IMR-90 (cell line): ENCODE measurements at regions not wholly inside any gene's neighbourhood (a gene's known extent, or its start where the extent isn't known, plus 50 kb on each side); places are given as distances from the start of the nearest gene placed in this dataset.

Experiments
- ATAC-seq: fragments of 200-7000 bp; cut with Tn5 transposase; 2 replicates; pipeline ENCODE4 v1.9.1; 2020; ENCODE audit warnings: low read depth, mild to moderate bottlenecking, moderate library complexity
- BruUV-seq: library from RNA; stranded (reverse); fragments of 400-500 nt; replicated peaks from 2 replicates; lab custom pipeline; 2021; lab: Mats Ljungman, UMichigan
- CTCF ChIA-PET: fragments of 300-600 bp; formaldehyde crosslinking; extraction: SDS; loops from one replicate; lab custom pipeline; 2021; ENCODE audit warnings: antibody characterized with exemption; lab: Yijun Ruan, JAX
- POLR2A ChIA-PET: fragments of 300-600 bp; sonication (Branson Sonifier 250); formaldehyde crosslinking; loops from one replicate; lab custom pipeline; 2022; ENCODE audit warnings: antibody characterized with exemption; ENCODE audit not compliant: unreplicated experiment; lab: Charles Lee
- DNase-seq: peaks from one replicate; pipeline ENCODE4 v3.0.0; 2013
- H2AFZ ChIP-seq: replicated peaks from 2 replicates; pipeline ENCODE3; 2013; ENCODE audit warnings: low read length, mild to moderate bottlenecking; ENCODE audit not compliant: poor library complexity
- H2AK5ac ChIP-seq: 2 replicates; pipeline ENCODE4 v1.6.1; 2013; ENCODE audit warnings: low read depth, low read length, inconsistent platforms
- H2AK9ac ChIP-seq: replicated peaks from 2 replicates; pipeline ENCODE3; 2013; ENCODE audit warnings: mild to moderate bottlenecking, low read depth, low read length, moderate library complexity; ENCODE audit not compliant: poor library complexity
- H2BK120ac ChIP-seq: 2 replicates; pipeline ENCODE4 v1.6.1; 2013; ENCODE audit warnings: low read depth, low read length, inconsistent platforms
- H2BK15ac ChIP-seq: 3 replicates; pipeline ENCODE4 v1.6.1; 2013; ENCODE audit warnings: low read depth, low read length, inconsistent platforms
- H2BK20ac ChIP-seq: 2 replicates; pipeline ENCODE4 v1.6.1; 2013; ENCODE audit warnings: low read depth, mild to moderate bottlenecking, inconsistent platforms, low read length, moderate library complexity
- H2BK5ac ChIP-seq: 2 replicates; pipeline ENCODE4 v1.6.1; 2013; ENCODE audit warnings: mild to moderate bottlenecking, low read depth, low read length, inconsistent platforms; ENCODE audit not compliant: poor library complexity, severe bottlenecking
- H3K14ac ChIP-seq: replicated peaks from 2 replicates; pipeline ENCODE4 v1.6.1; 2013; ENCODE audit warnings: low read depth, low read length, inconsistent platforms
- H3K18ac ChIP-seq: 2 replicates; pipeline ENCODE4 v1.6.1; 2013; ENCODE audit warnings: low read depth, low read length, control low read depth
- H3K23ac ChIP-seq: 2 replicates; pipeline ENCODE4 v1.6.1; 2013; ENCODE audit warnings: low read depth, low read length, inconsistent platforms
- H3K27ac ChIP-seq: 2 replicates; pipeline ENCODE4 v1.5.1; 2013; ENCODE audit warnings: mild to moderate bottlenecking, control low read depth, low read length; ENCODE audit not compliant: insufficient read depth
- H3K27me3 ChIP-seq: 2 replicates; pipeline ENCODE4 v1.6.1; 2013; ENCODE audit warnings: low read length; ENCODE audit not compliant: control insufficient read depth, insufficient read depth
- H3K36me3 ChIP-seq: 2 replicates; pipeline ENCODE4 v1.6.1; 2013; ENCODE audit warnings: low read length, mixed read lengths; ENCODE audit not compliant: control insufficient read depth, insufficient read depth
- H3K4ac ChIP-seq: 2 replicates; pipeline ENCODE4 v1.6.1; 2013; ENCODE audit warnings: low read depth, low read length, inconsistent platforms
- H3K4me1 ChIP-seq: 2 replicates; pipeline ENCODE4 v1.6.1; 2013; ENCODE audit warnings: low read length, mixed read lengths; ENCODE audit not compliant: control insufficient read depth, insufficient read depth
- H3K4me2 ChIP-seq: 2 replicates; pipeline ENCODE4 v1.6.1; 2013; ENCODE audit warnings: low read depth, mild to moderate bottlenecking, control low read depth, low read length, moderate library complexity
- H3K4me3 ChIP-seq: 2 replicates; pipeline ENCODE4 v1.5.1; 2013; ENCODE audit warnings: low read depth, mild to moderate bottlenecking, control low read depth, low read length, moderate library complexity; ENCODE audit not compliant: insufficient read depth
- H3K56ac ChIP-seq: 2 replicates; pipeline ENCODE4 v1.6.1; 2013; ENCODE audit warnings: low read length, inconsistent platforms; ENCODE audit not compliant: insufficient read depth; ENCODE audit errors: extremely low read depth
- H3K79me1 ChIP-seq, 2 experiments: 2 replicates each; pipeline ENCODE4 v1.6.1; 2013; ENCODE audit warnings: low read length in 2 of 2, inconsistent platforms in 1 of 2, low read depth in 1 of 2
- H3K9ac ChIP-seq: 2 replicates; pipeline ENCODE4 v1.6.1; 2013; ENCODE audit warnings: low read depth, low read length, control low read depth
- H3K9me1 ChIP-seq: 2 replicates; pipeline ENCODE4 v1.6.1; 2013; ENCODE audit warnings: low read length, inconsistent platforms; ENCODE audit not compliant: insufficient read depth
- H3K9me3 ChIP-seq: 2 replicates; pipeline ENCODE4 v1.6.1; 2013; ENCODE audit warnings: low read length; ENCODE audit not compliant: control insufficient read depth, insufficient read depth
- H4K20me1 ChIP-seq: 2 replicates; pipeline ENCODE4 v1.6.1; 2013; ENCODE audit warnings: low read length, inconsistent platforms; ENCODE audit not compliant: insufficient read depth
- H4K5ac ChIP-seq: 2 replicates; pipeline ENCODE4 v1.6.1; 2013; ENCODE audit warnings: mild to moderate bottlenecking, low read depth, low read length, control low read depth
- H4K8ac ChIP-seq, 2 experiments: 2 replicates each; pipeline ENCODE4 v1.6.1; 2013; ENCODE audit warnings: low read depth in 2 of 2, low read length in 2 of 2, control low read depth in 1 of 2, inconsistent platforms in 1 of 2
- H4K91ac ChIP-seq: 2 replicates; pipeline ENCODE4 v1.6.1; 2013; ENCODE audit warnings: low read depth, low read length, inconsistent platforms; ENCODE audit not compliant: insufficient read depth
- RAD21 ChIP-seq: IDR thresholded peaks from 2 replicates; pipeline ENCODE4 v1.6.1; 2012; ENCODE audit warnings: low read length, improper control_type of control experiment
- WGBS, 2 experiments: methylation state at CpG; one replicate each; pipeline versions ENCODE4 v1.1.5 to v1.1.7; 2013; ENCODE audit warnings: missing lambda C conversion rate in 2 of 2; ENCODE audit not compliant: insufficient read length in 1 of 2; ENCODE audit errors: extremely low coverage in 2 of 2; 5-methylcytosine and 5-hydroxymethylcytosine counted together
- dilution Hi-C: fragments of 300-500 bp; cut with HindIII; formaldehyde crosslinking; loops from one replicate; pipeline ENCODE4 v1.14.3; 2018; ENCODE audit warnings: low sequenced_read_pairs; ENCODE audit not compliant: unreplicated experiment
- in situ Hi-C: fragments of 300-500 bp; cut with MboI; formaldehyde crosslinking; loops from 3 replicates; pipeline ENCODE4 v1.14.3; 2019; ENCODE audit warnings: low sequenced_read_pairs, inconsistent platforms, mixed read lengths
- intact Hi-C: fragments of 100-400 bp; cut with micrococcal nuclease; formaldehyde crosslinking; loops from 2 replicates; pipeline ENCODE4 v1.10.0; 2022

- Histone ChIP-seq H2BK20ac (no peak overlapping the region), H3K27ac (no peak overlapping the region), H3K9me1 (no peaks in the 10 kb centered on the region), H3K79me1 (no peaks in the 10 kb centered on the region), H3K9ac (no peak overlapping the region), H3K27me3 (no peaks in the 10 kb centered on the region), H3K23ac (no peak overlapping the region), H3K4me3 (no peak overlapping the region), H4K20me1 (no peaks in the 10 kb centered on the region), H4K5ac (no peak overlapping the region), H2AK5ac (no peak overlapping the region), H2BK15ac (no peak overlapping the region), H3K9me3 (peaks cover 59% of the 10 kb centered on the region), H4K8ac (no peak overlapping the region), H3K56ac (no peak overlapping the region), H3K14ac (no peak overlapping the region), H3K36me3 (no peaks in the 10 kb centered on the region), H2AFZ (no peak overlapping the region), H3K4me2 (no peak overlapping the region), H3K4ac (no peak overlapping the region), H2BK5ac (no peak overlapping the region), H3K18ac (no peak overlapping the region), H2AK9ac (no peak overlapping the region), H2BK120ac (no peak overlapping the region), H3K4me1 (no peaks in the 10 kb centered on the region), H4K91ac (no peak overlapping the region)
- intact Hi-C loops = no loop called here
- no TSS peak for BruUV-seq
- CTCF ChIA-PET = no interaction called here
- in situ Hi-C loops = no loop called here
- POLR2A ChIA-PET = no interaction called here
- DNase-seq = no peak
- ATAC-seq = no peak
- WGBS, 2 experiments = 59% methylated on average over 11 of the region's 42 CpGs; no CpG with 5 or more reads in 1 of the 2 experiments
- no peak for TF ChIP-seq RAD21
- dilution Hi-C loops = no loop called here
Observed at GRCh38 chr18:78857314-78858150, 122.1 kb upstream of the SALL3 start.
